ENCODE measurements at regions not wholly inside any gene's neighbourhood (a gene's known extent, or its start where the extent isn't known, plus 50 kb on each side); places are given as distances from the start of the nearest gene placed in this dataset.

GRCh38 chr20:39646874-39647413 is 684.8 kb downstream of the DHX35 start:
- no peak for DNase-seq

GRCh38 chr20:39645131-39645530 is 683.0 kb downstream of the DHX35 start:
- DNase-seq, result no peak

- no peak for DNase-seq
These were observed 681.1 kb downstream of the DHX35 start for GRCh38 chr20:39643292-39643691.

- DNase-seq, result no peak
These were observed 679.3 kb downstream of the DHX35 start for GRCh38 chr20:39641423-39641822.

GRCh38 chr20:39640147-39640546 is 678.0 kb downstream of the DHX35 start:
- no peak for DNase-seq

- DNase-seq, result no peak
These were observed 676.6 kb downstream of the DHX35 start for GRCh38 chr20:39638731-39639130.

- DNase-seq, result no peak
These were observed 671.5 kb downstream of the DHX35 start for GRCh38 chr20:39633689-39634088.

- no peak for DNase-seq
These were observed 670.6 kb downstream of the DHX35 start for GRCh38 chr20:39632757-39633156.

GRCh38 chr20:39632176-39632575 is 670.0 kb downstream of the DHX35 start:
- DNase-seq, result no peak

- DNase-seq, result no peak
These were observed 669.4 kb downstream of the DHX35 start for GRCh38 chr20:39631557-39631956.

GRCh38 chr20:39630215-39630908 is 668.2 kb downstream of the DHX35 start:
- no peak for DNase-seq

- DNase-seq, result no peak
These were observed 665.6 kb downstream of the DHX35 start for GRCh38 chr20:39627765-39628164.

- no peak for DNase-seq
These were observed 662.2 kb downstream of the DHX35 start for GRCh38 chr20:39624316-39624715.

- DNase-seq, result no peak
These were observed 661.6 kb downstream of the DHX35 start for GRCh38 chr20:39623584-39624234.

GRCh38 chr20:39619271-39619785 is 657.2 kb downstream of the DHX35 start:
- DNase-seq, result no peak

- DNase-seq, result no peak
These were observed 649.8 kb downstream of the DHX35 start for GRCh38 chr20:39611901-39612300.

- DNase-seq, result no peak
These were observed 645.0 kb downstream of the DHX35 start for GRCh38 chr20:39607141-39607540.

GRCh38 chr20:39605908-39606307 is 643.8 kb downstream of the DHX35 start:
- DNase-seq, result no peak

GRCh38 chr20:39605361-39605760 is 643.2 kb downstream of the DHX35 start:
- no peak for DNase-seq

- no peak for DNase-seq
These were observed 641.1 kb downstream of the DHX35 start for GRCh38 chr20:39603219-39603618.

- no peak for DNase-seq
These were observed 640.5 kb downstream of the DHX35 start for GRCh38 chr20:39602649-39603048.

GRCh38 chr20:39600871-39601270 is 638.7 kb downstream of the DHX35 start:
- DNase-seq, result no peak

- DNase-seq, result no peak
These were observed 638.0 kb downstream of the DHX35 start for GRCh38 chr20:39600156-39600555.

GRCh38 chr20:39596554-39596953 is 634.4 kb downstream of the DHX35 start:
- DNase-seq, result no peak
